ENCODE measurements at regions not wholly inside any gene's neighbourhood (a gene's known extent, or its start where the extent isn't known, plus 50 kb on each side); places are given as distances from the start of the nearest gene placed in this dataset.
"Not testable (repeated sequence)": the region's sequence is repeated elsewhere in the genome, so short reads cannot be mapped to it uniquely, and the experiment has no call there.

DNA sequence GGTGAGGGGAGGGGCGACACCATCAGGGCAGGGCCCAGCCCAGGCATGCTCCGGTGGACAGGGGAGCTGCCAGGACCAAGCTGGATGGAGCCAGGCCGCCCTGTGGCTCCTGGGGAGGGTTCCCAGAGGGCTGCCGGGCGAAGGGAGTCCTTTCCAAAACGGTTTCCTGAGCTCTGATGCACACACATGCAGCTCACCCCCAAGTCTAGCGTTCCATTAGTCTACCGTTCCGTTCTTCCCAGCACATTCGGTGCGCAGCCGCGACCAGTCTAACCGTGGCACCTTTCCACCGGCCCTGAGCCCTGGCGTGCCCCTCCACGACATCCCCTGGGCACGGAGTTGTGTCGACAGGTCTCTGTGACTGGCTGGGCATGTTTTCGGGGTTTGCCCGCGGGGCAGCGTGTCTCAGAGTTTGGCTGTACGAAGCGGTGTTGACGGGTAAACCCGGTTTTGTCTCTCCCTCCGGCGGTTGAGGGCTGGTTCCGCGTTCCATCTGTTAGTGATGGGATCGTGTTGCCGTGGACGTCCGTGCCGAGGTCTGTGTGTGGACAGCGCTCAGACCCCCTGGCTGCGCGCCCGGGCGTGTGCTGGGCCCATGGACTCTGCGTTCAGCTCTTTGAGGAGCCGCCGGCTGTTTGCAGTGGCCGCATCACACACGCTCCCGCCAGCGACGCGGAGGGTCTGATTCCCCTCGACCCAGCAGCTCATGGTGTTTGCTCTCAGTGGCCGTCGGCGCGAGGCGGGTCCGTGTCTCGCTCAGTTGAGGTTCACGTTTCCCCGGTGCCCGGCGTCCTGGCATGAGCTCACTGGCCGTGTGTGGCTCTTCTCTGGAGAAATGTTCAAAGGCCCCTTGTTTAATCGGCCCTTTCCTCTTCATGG lies 121.2 kb downstream of the IGLL1 start:
- H3K27ac Mint-ChIP-seq: no peak overlapping the region

DNA sequence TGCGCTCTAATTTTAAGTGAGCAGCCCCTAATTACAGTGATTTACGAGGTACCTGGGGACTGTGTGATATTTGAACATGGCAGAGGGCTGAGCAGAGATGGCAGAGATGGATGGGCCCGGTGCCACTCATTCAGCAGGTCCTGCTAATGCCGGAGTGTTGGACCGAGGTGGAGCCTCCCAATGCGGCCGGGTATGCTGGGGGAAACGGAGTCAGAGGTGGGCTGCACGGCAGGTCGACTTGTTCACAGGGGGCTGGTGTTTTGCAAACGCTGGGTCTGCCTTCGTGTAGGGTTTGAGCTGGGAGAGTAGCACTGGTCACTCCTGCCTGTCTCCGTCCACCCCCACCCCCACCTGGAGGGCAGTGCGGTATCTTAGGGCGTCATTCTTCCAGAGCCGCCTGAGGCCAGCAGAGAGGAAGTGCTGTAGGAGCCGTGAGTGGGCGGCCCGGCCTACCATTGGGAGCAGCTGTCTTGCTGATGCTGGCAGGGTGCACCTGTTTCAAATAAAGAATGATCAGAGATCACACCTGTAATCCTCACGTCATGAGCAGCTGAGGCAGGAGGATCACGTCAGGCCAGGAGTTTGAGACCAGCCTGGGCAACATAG lies 122.6 kb downstream of the IGLL1 start:
- Mint-ChIP-seq H3K9me3 (no peaks in the 10 kb centered on the region), H3K27me3 (peaks cover 61% of the 10 kb centered on the region), H3K27ac (no peak overlapping the region), H3K4me1 (peaks cover 11% of the 10 kb centered on the region), H3K4me3 (no peak overlapping the region), H3K36me3 (no peaks in the 10 kb centered on the region)
- no peak for DNase-seq

More for the DNA sequence above, 121.2 kb downstream of the IGLL1 start:
- Mint-ChIP-seq H3K4me1 (peaks cover 11% of the 10 kb centered on the region), H3K9me3 (no peaks in the 10 kb centered on the region), H3K4me3 (no peak overlapping the region), H3K27me3 (peaks cover 56% of the 10 kb centered on the region), H3K36me3 (no peaks in the 10 kb centered on the region)
- DNase-seq: no peak

DNA sequence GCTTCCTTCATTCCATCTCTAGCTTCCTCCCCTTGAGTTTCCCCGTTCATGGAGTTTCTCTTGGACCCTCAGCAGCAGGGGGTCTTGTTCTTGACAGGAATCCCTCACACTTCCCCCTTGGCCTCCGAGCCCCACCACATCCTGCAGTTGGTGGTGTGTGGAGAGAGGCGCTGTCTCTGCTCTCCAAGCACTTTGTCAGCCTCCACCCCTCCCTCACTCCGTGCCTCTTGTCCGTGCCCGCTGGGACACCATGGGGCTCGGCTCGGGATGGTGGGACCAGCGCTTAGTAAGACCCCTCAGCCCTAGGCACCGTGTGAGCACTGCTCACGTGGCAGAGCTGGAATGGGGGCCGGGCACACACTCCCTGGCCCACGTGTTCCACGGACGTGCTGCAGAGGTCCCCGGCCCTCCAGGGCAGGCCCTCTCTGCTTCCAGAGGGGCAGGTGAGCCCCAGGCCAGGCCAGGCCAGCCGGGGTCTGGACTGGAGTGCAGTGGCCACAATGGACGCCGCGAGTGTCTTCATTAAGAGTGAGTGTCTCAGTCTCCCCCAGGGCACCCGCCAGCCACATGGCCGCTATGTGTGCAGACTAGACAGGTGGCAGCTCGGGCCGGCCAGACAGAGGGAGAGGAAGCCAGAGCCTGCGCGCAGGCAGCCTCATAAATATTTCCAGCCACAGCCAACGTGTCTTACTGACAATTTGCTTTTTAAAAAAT lies 123.3 kb downstream of the IGLL1 start:
- Mint-ChIP-seq H3K27me3 (peaks cover 59% of the 10 kb centered on the region), H3K4me1 (peaks cover 11% of the 10 kb centered on the region)
- not testable (repeated sequence) for H3K9me3 Mint-ChIP-seq, H3K4me3 Mint-ChIP-seq, H3K36me3 Mint-ChIP-seq, H3K27ac Mint-ChIP-seq, DNase-seq

DNA sequence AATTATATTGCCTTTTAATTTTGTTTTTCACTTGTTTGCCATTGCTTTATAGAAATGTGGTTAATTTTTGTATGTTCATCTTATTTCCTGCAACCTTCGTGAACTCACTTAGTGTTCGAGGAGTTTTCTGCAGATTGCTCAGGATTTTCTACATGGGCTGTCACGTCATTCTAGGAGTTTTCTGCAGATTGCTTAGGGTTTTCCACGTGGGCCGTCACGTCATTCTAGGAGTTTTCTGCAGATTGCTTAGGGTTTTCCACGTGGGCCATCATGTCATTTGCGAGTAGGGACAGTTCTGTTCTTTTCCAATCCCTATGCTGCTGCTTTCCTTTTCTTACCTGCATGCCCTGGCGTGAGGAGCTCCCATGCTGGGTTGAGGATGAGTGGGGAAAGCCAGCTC lies 125.7 kb downstream of the IGLL1 start:
- not testable (repeated sequence) for DNase-seq, H3K36me3 Mint-ChIP-seq, H3K4me3 Mint-ChIP-seq

DNA sequence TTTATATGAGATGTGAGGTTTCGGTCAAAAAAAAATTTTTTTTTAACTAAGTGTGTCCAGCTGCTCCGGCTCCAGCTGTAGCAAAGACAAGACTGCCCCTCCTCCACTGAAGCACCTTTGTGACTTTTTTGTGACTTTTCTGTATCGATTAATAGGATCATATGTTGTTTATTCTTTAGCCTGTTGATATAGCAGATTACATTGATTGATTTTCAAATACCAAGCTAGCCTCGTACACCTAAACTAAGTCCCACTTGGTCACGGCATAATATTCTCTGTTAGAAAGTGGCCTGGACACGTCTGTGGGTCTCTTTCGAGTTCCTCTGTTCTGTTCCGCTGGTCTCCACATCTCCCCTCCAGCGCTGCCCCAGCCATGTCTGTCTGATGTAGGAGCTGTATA lies 126.8 kb downstream of the IGLL1 start:
- peaks cover 11% of the 10 kb centered on the region for H3K4me1 Mint-ChIP-seq
- no peak overlapping the region for H3K27ac Mint-ChIP-seq
- H3K9me3 Mint-ChIP-seq: no peaks in the 10 kb centered on the region
- no peaks in the 10 kb centered on the region for H3K36me3 Mint-ChIP-seq
- H3K27me3 Mint-ChIP-seq: peaks cover 46% of the 10 kb centered on the region
- no peak for DNase-seq
- H3K4me3 Mint-ChIP-seq: no peak overlapping the region

More for the DNA sequence above, 125.7 kb downstream of the IGLL1 start:
- H3K9me3 Mint-ChIP-seq, H3K27ac Mint-ChIP-seq: not testable (repeated sequence)
- Mint-ChIP-seq H3K4me1 (peaks cover 11% of the 10 kb centered on the region), H3K27me3 (peaks cover 51% of the 10 kb centered on the region)

DNA sequence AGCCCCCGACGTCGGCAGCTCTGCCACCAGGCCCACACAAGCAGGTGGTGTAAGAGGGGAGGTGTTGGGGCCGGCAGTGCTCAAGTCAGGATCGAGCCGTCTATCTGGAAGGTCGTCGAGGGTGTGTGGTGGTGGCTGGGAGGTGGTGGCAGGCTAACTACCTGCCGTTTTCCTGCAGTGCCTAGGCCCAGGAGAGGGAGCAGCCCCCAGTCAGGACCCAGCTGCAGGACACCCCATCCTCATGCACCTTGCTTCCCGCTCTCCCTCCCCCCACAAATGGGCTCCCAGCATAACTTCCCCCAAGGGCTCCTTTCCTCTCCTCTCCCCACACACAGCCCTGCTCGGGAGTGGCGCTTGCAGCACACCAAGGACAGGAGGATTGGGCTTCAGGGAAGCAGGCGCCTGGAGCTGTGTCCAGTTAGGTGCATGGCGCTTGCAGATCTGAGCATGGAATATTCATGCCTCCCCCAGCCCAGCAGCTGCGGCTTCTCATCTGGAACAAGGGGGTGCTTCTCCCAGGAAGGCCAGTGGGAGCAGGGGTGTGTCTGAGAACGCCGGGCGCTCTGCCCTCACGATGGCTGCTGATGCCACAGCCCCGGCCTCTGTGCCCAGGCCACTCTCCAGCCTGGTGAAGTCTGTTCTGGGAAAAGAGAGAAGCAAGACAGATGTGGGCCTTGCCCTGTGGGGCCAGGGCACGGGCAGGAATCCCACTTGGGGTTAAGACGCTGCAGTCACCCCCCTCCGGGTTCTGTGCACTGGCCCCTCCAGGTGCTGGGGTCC lies 127.7 kb downstream of the IGLL1 start:
- Mint-ChIP-seq H3K27me3 (peaks cover 37% of the 10 kb centered on the region), H3K27ac (no peak overlapping the region), H3K36me3 (no peaks in the 10 kb centered on the region), H3K4me3 (no peak overlapping the region), H3K9me3 (no peaks in the 10 kb centered on the region), H3K4me1 (peaks cover 8% of the 10 kb centered on the region)
- DNase-seq: no peak

DNA sequence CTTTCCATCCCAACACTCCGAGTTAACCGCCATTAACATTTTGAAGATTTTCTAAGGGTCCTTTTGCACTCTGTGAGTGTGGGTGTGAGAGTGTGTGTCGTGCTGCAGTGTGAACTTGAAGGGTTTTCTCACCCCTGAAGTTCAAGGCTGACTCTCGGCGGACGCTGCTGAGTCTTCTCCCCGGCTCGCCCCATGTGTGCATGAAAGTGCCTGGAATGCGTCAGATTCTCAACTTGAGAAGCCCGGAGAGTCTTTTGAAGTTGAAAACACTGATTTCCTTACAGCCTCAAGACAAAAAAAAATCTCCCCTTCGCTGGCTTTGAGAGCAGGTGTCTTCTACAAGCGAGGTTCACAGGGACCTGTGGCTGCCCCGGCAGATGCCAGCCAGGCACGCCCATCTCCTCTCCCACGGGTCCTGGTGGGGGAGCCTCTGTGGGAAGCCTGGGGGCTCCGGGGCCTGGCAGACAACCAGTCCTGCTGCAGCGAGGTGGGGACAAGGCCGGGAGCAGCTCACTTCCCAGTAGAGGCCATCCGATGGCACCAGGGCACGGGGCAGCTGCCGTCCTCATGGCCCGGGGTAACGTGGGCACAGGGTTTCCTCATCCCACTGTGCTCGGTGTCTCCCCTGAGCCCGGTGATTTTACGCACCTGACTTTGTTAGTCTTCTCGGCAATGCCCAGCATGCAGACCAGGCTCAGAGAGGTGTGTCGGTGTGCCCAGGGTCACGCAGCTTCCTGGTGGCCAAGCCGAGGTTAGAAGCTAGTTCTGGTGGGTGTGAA lies 128.4 kb downstream of the IGLL1 start:
- not testable (repeated sequence) for DNase-seq, H3K27ac Mint-ChIP-seq, H3K9me3 Mint-ChIP-seq, H3K36me3 Mint-ChIP-seq, H3K4me3 Mint-ChIP-seq, H3K4me1 Mint-ChIP-seq
- H3K27me3 Mint-ChIP-seq: peaks cover 29% of the 10 kb centered on the region

DNA sequence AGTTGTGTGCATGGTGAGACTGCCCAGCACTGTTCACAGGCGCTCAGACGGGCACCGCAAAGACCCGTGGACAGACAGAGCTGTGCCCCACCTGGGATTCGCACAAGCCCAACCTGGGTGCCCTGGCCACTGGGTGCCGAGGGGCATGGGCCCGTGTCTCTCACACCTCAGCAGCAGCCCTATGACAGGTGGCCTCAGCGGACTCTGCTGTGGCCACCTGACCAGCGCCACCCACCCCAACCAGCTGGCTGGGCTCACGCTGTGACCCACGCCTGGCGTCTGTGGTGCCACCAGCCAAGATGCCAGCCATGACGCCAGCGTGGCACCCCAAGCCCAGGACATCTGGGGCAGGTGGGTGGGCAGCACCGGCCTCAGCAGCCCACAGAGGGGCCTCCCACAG lies 129.3 kb downstream of the IGLL1 start:
- H3K27me3 Mint-ChIP-seq: peaks cover 21% of the 10 kb centered on the region
- not testable (repeated sequence) for H3K27ac Mint-ChIP-seq, H3K36me3 Mint-ChIP-seq, H3K4me3 Mint-ChIP-seq, DNase-seq, H3K9me3 Mint-ChIP-seq, H3K4me1 Mint-ChIP-seq

DNA sequence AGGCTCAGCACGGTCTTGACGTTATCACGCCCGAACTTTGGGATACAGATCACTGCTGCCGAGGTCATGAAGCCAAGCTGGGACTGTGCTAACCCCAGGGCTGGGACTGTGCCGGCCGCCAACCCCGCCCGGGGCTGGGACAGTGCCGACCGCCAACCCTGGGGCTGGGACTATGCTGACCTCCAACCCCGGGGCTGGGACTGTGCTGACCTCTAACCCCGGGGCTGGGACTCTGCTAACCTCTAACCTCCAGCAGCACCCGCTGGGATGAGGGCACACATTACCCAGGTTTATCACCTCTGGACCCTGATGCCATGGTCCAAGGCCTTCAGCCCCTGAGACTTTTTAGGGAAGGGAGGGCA lies 129.7 kb downstream of the IGLL1 start:
- Mint-ChIP-seq H3K27ac (no peak overlapping the region), H3K36me3 (peaks cover 5% of the 10 kb centered on the region), H3K4me3 (no peak overlapping the region), H3K4me1 (no peaks in the 10 kb centered on the region), H3K27me3 (peaks cover 20% of the 10 kb centered on the region), H3K9me3 (peaks cover 9% of the 10 kb centered on the region)
- DNase-seq: no peak

DNA sequence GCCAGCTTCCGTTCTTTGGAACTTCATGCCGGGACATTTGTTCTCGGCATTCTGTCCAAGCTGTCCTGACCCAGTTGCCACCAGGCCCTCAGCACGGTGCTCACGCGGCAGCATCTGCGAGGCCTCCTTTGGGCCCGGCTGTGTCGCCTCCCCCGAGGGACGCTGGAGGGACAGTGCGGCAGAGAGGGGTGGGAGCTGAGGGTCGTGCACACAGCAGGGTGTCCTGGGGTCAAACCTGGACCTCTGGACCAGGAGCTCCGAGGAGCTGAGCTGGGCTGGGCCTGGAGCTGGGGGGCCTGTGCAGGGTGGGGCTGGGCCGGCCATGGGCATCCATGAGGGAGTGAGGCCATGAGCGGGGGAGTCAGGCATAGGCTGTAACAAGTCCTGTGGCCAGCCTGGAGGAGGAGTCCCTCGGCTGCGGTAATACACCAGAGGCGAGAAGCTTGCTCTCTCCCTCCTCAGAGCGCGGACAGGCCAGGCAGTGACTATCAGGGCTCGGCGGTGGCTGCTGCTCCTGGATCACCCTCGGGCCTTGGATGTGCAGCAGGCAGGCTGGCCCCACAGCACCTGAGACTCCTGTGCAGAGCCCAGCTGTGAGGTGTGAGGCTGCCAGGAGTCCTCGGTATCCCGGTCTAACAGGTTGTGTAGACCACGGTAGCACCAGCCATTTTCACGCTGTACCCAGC lies 130.2 kb downstream of the IGLL1 start:
- H3K27me3 Mint-ChIP-seq: peaks cover 15% of the 10 kb centered on the region
- H3K4me3 Mint-ChIP-seq, H3K27ac Mint-ChIP-seq, H3K36me3 Mint-ChIP-seq, H3K4me1 Mint-ChIP-seq, DNase-seq: not testable (repeated sequence)
- peaks cover 11% of the 10 kb centered on the region for H3K9me3 Mint-ChIP-seq

DNA sequence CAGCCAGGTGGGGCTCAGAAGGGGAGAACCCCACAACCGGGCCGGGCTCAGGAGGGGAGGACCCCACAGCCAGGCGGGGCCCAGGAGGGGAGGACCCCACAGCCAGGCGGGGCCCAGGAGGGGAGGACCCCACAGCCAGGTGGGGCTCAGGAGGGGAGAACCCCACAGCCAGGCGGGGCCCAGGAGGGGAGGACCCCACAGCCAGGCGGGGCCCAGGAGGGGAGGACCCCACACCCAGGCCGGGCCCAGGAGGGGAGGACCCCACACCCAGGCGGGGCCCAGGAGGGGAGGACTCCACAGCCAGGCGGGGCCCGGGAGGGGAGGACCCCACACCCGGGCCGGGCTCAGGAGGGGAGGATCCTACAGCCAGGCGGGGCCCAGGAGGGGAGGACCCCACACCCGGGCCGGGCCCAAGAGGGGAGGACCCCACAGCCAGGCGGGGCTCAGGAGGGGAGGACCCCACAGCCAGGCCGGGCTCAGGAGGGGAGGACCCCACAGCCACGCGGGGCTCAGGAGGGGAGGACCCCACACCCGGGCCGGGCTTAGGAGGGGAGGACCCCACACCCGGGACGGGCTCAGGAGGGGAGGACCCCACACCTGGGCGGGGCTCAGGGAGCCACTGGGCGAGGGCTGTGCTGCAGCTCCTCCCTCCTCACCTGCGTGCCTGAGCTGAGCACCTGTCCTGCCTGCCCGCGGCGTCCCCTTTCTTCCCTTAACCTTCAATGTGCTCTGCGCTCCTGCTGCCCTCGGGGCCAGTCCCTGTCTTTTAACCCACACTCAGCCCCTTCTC lies 131.4 kb downstream of the IGLL1 start:
- not testable (repeated sequence) for H3K27ac Mint-ChIP-seq, H3K4me3 Mint-ChIP-seq, H3K36me3 Mint-ChIP-seq, DNase-seq, H3K4me1 Mint-ChIP-seq
- Mint-ChIP-seq H3K9me3 (peaks cover 11% of the 10 kb centered on the region), H3K27me3 (peaks cover 13% of the 10 kb centered on the region)

DNA sequence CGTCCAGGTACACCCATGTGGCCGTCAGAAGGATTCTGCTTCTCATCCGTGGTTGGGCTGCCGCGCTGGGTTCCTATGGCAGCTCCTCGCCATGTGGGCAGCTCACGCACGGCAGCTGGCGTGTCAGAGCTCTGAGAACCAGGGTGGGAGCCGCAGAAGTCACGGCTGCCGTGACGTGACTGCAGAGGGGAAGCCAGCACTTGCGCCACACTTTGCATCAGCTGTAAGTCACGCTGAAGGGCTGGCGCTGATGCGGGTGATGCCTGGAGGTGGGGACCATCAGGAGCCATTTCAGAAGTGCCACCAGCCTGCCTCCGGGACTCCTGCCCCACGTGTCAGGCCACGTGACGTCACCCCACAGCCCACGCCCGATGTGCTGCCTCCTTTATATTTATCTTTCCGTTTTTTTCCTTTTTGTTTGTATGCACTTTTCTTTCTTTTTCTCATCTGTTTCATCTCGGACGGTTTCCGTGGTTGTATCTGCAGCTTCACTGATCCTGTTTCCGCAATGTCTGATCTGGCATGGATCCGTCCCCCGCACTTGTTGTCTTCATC lies 133.2 kb downstream of the IGLL1 start:
- no peak overlapping the region for H3K4me3 Mint-ChIP-seq
- H3K9me3 Mint-ChIP-seq: peaks cover 13% of the 10 kb centered on the region
- H3K4me1 Mint-ChIP-seq: no peaks in the 10 kb centered on the region
- DNase-seq: no peak
- H3K27ac Mint-ChIP-seq: no peak overlapping the region
- H3K27me3 Mint-ChIP-seq: no peaks in the 10 kb centered on the region
- peaks cover 5% of the 10 kb centered on the region for H3K36me3 Mint-ChIP-seq

DNA sequence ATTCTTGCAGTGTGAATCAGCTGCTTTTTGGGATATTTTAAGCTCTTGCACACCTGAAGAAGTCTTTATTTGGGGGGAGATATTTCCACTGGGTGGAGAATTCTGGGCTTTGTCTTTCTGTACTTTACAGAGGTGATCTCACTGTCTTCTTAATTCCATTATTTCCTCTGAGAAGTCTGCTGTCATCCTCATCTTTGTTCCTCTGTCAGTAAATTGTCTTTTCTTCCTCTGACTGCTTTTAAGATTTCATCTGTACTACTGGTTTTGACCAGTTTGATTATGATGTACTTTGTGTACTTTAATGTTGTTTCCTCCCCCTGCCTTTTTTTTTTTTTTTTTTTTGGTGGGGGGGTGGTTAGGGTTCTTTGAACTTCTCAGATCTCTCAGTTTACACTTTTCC lies 133.9 kb downstream of the IGLL1 start:
- H3K36me3 Mint-ChIP-seq, H3K4me3 Mint-ChIP-seq, DNase-seq, H3K4me1 Mint-ChIP-seq, H3K27me3 Mint-ChIP-seq, H3K27ac Mint-ChIP-seq: not testable (repeated sequence)
- H3K9me3 Mint-ChIP-seq: peaks cover 16% of the 10 kb centered on the region

Data from activated naive CD8-positive, alpha-beta T cell treated with anti-CD3 and anti-CD28 coated beads for 36 hours (primary cell).